Left lung (tissue), 4 donors: ENCODE measurements at regions not wholly inside any gene's neighbourhood (a gene's known extent, or its start where the extent isn't known, plus 50 kb on each side); places are given as distances from the start of the nearest gene placed in this dataset.
"Not testable (repeated sequence)": the region's sequence is repeated elsewhere in the genome, so short reads cannot be mapped to it uniquely, and the experiment has no call there.

ENCODE experiments used
- ATAC-seq: fragments of 200-7000 bp; cut with Tn5 transposase; one replicate; pipeline ENCODE4 v1.9.1; 2020; ENCODE audit warnings: moderate library complexity
- DNase-seq, 4 donors: peaks; one replicate each; pipeline ENCODE4 v3.0.0-alpha.2; 2013 to 2020
- H3K27ac ChIP-seq, 2 donors: fragments of 200-600 bp; sonication (generic) in 1 of 2; one replicate each; pipeline versions ENCODE4 v1.5.0 to v1.8.0; 2020 to 2021
- H3K27me3 ChIP-seq, 2 donors: fragments of 200-600 bp; sonication (generic) in 1 of 2; one replicate each; pipeline versions ENCODE4 v1.5.0 to v1.8.0; 2020 to 2021
- H3K36me3 ChIP-seq, 2 donors: fragments of 200-600 bp; sonication (generic) in 1 of 2; one replicate each; pipeline versions ENCODE4 v1.5.0 to v1.8.0; 2020 to 2021
- H3K4me1 ChIP-seq, 2 donors: fragments of 200-600 bp; one replicate each; pipeline ENCODE4 v1.8.0; 2021
- H3K4me3 ChIP-seq, 2 donors: fragments of 200-600 bp; sonication (generic) in 1 of 2; one replicate each; pipeline versions ENCODE4 v1.5.0 to v1.8.0; 2020 to 2021; ENCODE audit warnings: mild to moderate bottlenecking in 1 of 2
- H3K9me3 ChIP-seq, 2 donors: fragments of 200-600 bp; sonication (generic) in 1 of 2; one replicate each; pipeline versions ENCODE4 v1.5.0 to v1.8.0; 2020 to 2021
- CTCF ChIP-seq, 2 donors: fragments of 200-600 bp; sonication (generic) in 1 of 2; IDR thresholded peaks; one replicate each; pipeline versions ENCODE4 v1.5.0 to v1.8.0; 2021; ENCODE audit warnings: antibody characterized with exemption in 2 of 2
- intact Hi-C, 2 donors: fragments of 100-400 bp; cut with DNase I; formaldehyde crosslinking; loops; one replicate each; pipeline versions ENCODE4 v1.11.2 to v1.14.2; 2022
- donor health status: DM: no; HTN: yes; CAD: no.
- donor health status: DM: no; HTN: no; CAD: no.

DNA sequence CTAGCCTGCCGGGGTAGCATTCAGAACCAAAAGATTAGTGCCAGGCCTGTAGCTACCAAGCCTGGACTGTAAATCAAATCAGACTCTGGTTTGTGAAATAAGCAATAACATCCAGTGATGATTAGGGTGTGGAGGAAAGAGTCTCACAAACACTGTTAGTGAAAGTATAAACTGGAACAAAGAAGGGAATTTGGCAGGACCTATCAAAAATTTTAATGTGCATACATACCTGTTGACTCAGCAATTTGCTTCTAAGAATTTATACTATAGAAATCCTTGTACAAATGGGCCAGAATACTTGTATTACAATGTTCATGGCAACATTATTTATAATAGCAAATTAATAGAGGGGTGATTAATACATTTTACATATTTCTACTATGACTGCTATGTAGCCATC is 109.8 kb upstream of the WARS2 start:
- no peak overlapping the region for H3K4me3 ChIP-seq
- DNase-seq, result no peak
- H3K4me1 ChIP-seq, result no peaks in the 10 kb centered on the region
- no peak for ATAC-seq
- no peaks in the 10 kb centered on the region for H3K27me3 ChIP-seq
- no peaks in the 10 kb centered on the region for H3K9me3 ChIP-seq
- intact Hi-C loops, result no loop called here
- H3K27ac ChIP-seq, result no peak overlapping the region
- TF ChIP-seq CTCF (IDR thresholded peaks at IDR 0.05), result no peak
- no peaks in the 10 kb centered on the region for H3K36me3 ChIP-seq

DNA sequence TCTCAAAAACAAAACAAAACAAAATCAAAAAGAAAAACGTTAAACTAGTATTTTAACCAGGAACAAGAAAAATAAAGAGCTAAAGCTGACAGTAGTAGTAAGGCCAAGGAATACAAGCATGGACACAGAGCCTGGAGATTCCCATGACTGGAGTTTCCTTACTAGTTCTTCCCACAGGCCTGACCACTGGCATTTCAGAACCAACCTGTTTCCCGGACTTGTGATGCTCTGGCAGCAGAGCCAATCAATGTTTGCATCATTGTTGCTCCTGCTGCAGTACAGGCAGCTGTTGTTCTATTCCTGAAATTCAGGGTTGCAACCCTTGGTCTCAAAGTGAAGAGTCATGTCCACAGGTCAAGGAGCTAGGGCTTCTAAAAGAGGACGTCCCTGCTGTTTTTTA is 111.3 kb upstream of the WARS2 start:
- intact Hi-C loops, result no loop called here
- Histone ChIP-seq H3K4me1 (no peaks in the 10 kb centered on the region), H3K27ac (no peak overlapping the region), H3K27me3 (no peaks in the 10 kb centered on the region), H3K4me3 (no peak overlapping the region), H3K9me3 (no peaks in the 10 kb centered on the region), H3K36me3 (no peaks in the 10 kb centered on the region)
- ATAC-seq (no peak), DNase-seq (no peak)
- no peak for TF ChIP-seq CTCF (IDR thresholded peaks at IDR 0.05)

DNA sequence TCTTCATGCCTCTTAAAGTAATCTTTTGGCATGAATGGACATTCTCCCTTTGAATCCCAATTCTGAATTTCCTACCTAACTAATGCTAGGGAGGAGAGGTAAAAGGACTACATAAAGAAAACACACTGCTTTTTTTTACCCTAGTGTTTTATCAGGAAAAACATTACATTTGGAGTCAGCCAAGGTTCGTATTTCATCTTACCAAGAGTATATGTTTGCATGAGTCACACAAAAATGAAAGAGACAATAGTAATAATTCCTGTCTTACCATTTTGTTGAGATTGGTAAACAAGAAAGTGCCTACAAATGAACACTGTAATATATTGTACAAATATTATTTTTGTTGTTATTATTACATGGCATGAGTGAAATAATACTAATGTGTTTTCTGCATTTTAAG is 112.9 kb upstream of the WARS2 start:
- no peak overlapping the region for H3K4me3 ChIP-seq
- TF ChIP-seq CTCF (IDR thresholded peaks at IDR 0.05), result no peak
- H3K9me3 ChIP-seq, result peaks cover 0 to under 1% of the 10 kb centered on the region in 2 donors
- intact Hi-C loops, result no loop called here
- no peak overlapping the region for H3K27ac ChIP-seq
- ATAC-seq (no peak), DNase-seq (peak in 1 of 4 donors; percentile 1)
- no peaks in the 10 kb centered on the region for H3K4me1 ChIP-seq
- no peaks in the 10 kb centered on the region for H3K36me3 ChIP-seq
- H3K27me3 ChIP-seq, result no peaks in the 10 kb centered on the region

GRCh38 chr1:119254067-119254720 is 113.7 kb upstream of the WARS2 start:
- H3K9me3 ChIP-seq, result peaks cover 0 to 1% of the 10 kb centered on the region in 2 donors
- no peaks in the 10 kb centered on the region for H3K4me1 ChIP-seq
- DNase-seq (no peak), ATAC-seq (no peak)
- intact Hi-C loops, result no loop called here
- no peaks in the 10 kb centered on the region for H3K36me3 ChIP-seq
- TF ChIP-seq CTCF (IDR thresholded peaks at IDR 0.05), result no peak
- no peaks in the 10 kb centered on the region for H3K27me3 ChIP-seq
- no peak overlapping the region for H3K4me3 ChIP-seq
- H3K27ac ChIP-seq, result no peak overlapping the region

DNA sequence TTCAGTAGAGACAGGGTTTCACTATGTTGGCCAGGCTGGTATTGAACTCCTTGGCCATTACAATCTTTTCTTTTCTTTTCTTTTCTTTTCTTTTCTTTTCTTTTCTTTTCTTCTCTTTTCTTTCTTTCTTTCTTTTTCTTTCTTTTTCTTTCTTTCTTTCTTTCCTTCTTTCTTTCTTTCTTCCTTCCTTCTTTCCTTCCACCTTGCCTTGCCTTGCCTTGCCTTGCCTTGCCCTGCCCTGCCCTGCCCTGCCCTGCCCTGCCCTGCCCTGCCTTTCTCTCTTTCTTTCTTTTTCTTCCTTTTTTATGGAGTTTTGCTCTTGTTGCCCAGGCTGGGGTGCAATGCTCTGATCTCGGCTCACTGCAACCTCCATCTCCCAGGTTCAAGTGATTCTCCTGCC is 112.5 kb upstream of the HAO2 start:
- H3K27me3 ChIP-seq, intact Hi-C loops, DNase-seq, H3K36me3 ChIP-seq, ATAC-seq, H3K4me1 ChIP-seq, H3K9me3 ChIP-seq, H3K4me3 ChIP-seq, H3K27ac ChIP-seq: not testable (repeated sequence)

DNA sequence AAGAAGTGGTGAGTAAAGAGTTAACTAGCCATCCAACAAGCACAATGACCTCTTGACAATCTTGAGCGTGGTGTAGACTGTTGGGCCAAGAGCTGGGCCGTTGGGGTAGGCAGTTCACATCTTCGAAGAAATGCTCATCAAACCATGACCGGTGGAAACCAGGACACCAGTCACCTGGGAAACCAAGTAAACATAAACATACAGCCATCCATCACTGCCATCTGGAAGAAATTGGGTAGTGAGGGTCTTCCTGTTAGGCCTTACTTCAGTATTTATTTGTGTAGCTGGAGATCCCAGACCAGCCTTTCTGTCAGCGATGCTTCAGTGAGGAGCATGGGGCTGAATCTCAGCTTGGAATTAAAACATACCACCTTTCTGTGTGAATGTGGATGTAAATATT is 108.1 kb upstream of the HAO2 start:
- DNase-seq (no peak), ATAC-seq (no peak)
- Histone ChIP-seq H3K27ac (no peak overlapping the region), H3K9me3 (peaks cover 0 to 1% of the 10 kb centered on the region in 2 donors), H3K27me3 (no peaks in the 10 kb centered on the region), H3K4me3 (no peak overlapping the region), H3K4me1 (no peaks in the 10 kb centered on the region), H3K36me3 (no peaks in the 10 kb centered on the region)
- no peak for TF ChIP-seq CTCF (IDR thresholded peaks at IDR 0.05)
- intact Hi-C loops, result no loop called here
